Activated B cell treated with CpG ODN at 0.5 μM for 24 hours (primary cell): ENCODE measurements at regions not wholly inside any gene's neighbourhood (a gene's known extent, or its start where the extent isn't known, plus 50 kb on each side); places are given as distances from the start of the nearest gene placed in this dataset.

ENCODE experiments used
- ATAC-seq: fragments of 200-7000 bp; cut with Tn5 transposase; one replicate; pipeline ENCODE4 v1.10.0; 2021; ENCODE audit warnings: low read depth, mild to moderate bottlenecking, moderate library complexity
- CTCF ChIA-PET: fragments of 350-600 bp; sonication (Branson Sonifier 250); formaldehyde crosslinking; loops from one replicate; lab custom pipeline; 2021; ENCODE audit warnings: antibody characterized with exemption; lab: Charles Lee
- POLR2A ChIA-PET: fragments of 350-600 bp; sonication (Branson Sonifier 250); formaldehyde crosslinking; loops from one replicate; lab custom pipeline; 2021; ENCODE audit warnings: antibody characterized with exemption; lab: Charles Lee
- DNase-seq: peaks from one replicate; pipeline ENCODE4 v3.0.0; 2022
- H3K27ac Mint-ChIP-seq: one replicate; pipeline ENCODE4 v1.8.0; 2020; ENCODE audit warnings: mixed read lengths
- H3K27me3 Mint-ChIP-seq: one replicate; pipeline ENCODE4 v1.8.0; 2021; ENCODE audit warnings: mixed read lengths
- H3K36me3 Mint-ChIP-seq: one replicate; pipeline ENCODE4 v1.8.0; 2021; ENCODE audit warnings: low read depth, mixed read lengths
- H3K4me1 Mint-ChIP-seq: one replicate; pipeline ENCODE4 v1.8.0; 2021; ENCODE audit warnings: mixed read lengths
- H3K4me3 Mint-ChIP-seq: one replicate; pipeline ENCODE4 v1.8.0; 2020; ENCODE audit warnings: mild to moderate bottlenecking, mixed read lengths
- H3K9me3 Mint-ChIP-seq: one replicate; pipeline ENCODE4 v1.8.0; 2020; ENCODE audit warnings: mixed read lengths
- CTCF ChIP-seq: fragments of 200-600 bp; IDR thresholded peaks from one replicate; pipeline ENCODE4 v1.8.0; 2022; ENCODE audit warnings: antibody characterized with exemption, mild to moderate bottlenecking
- intact Hi-C: fragments of 100-400 bp; cut with micrococcal nuclease; formaldehyde crosslinking; loops from one replicate; pipeline ENCODE4 v1.15.1; 2024

GRCh38 chr3:193875601-193876321 is 260.2 kb upstream of the HES1 start:
- peaks cover 29% of the 10 kb centered on the region for H3K4me1 Mint-ChIP-seq
- ChIA-PET CTCF (no interaction called here), POLR2A (no interaction called here)
- H3K36me3 Mint-ChIP-seq, result no peaks in the 10 kb centered on the region
- no peak for ATAC-seq
- DNase-seq, result no peak
- H3K4me3 Mint-ChIP-seq, result no peak overlapping the region
- no peak overlapping the region for H3K27ac Mint-ChIP-seq
- no peaks in the 10 kb centered on the region for H3K27me3 Mint-ChIP-seq
- no peaks in the 10 kb centered on the region for H3K9me3 Mint-ChIP-seq
- no peak for TF ChIP-seq CTCF
- intact Hi-C loops, result no loop called here

GRCh38 chr3:193879099-193879863 is 256.7 kb upstream of the HES1 start:
- H3K36me3 Mint-ChIP-seq, result no peaks in the 10 kb centered on the region
- no peak overlapping the region for H3K27ac Mint-ChIP-seq
- ATAC-seq (no peak), DNase-seq (no peak)
- no peaks in the 10 kb centered on the region for H3K9me3 Mint-ChIP-seq
- no peak overlapping the region for H3K4me3 Mint-ChIP-seq
- intact Hi-C loops, result loop anchor here (1.0 kb wide), 1 partner anchor 11 kb away; no protein-coding TSS in a partner anchor
- H3K27me3 Mint-ChIP-seq, result no peaks in the 10 kb centered on the region
- POLR2A ChIA-PET, result no interaction called here
- TF ChIP-seq CTCF, result no peak
- CTCF ChIA-PET, result no interaction called here
- H3K4me1 Mint-ChIP-seq, result peaks cover 14% of the 10 kb centered on the region

- peaks cover 16% of the 10 kb centered on the region for H3K4me1 Mint-ChIP-seq
- no peak for DNase-seq
- CTCF ChIA-PET, result no interaction called here
- intact Hi-C loops, result loop anchor here (1.0 kb wide), 1 partner anchor 12 kb away; no protein-coding TSS in a partner anchor
- no peaks in the 10 kb centered on the region for H3K27me3 Mint-ChIP-seq
- no peak for ATAC-seq
- H3K27ac Mint-ChIP-seq, result no peak overlapping the region
- POLR2A ChIA-PET, result no interaction called here
- no peaks in the 10 kb centered on the region for H3K36me3 Mint-ChIP-seq
- H3K9me3 Mint-ChIP-seq, result no peaks in the 10 kb centered on the region
- no peak for TF ChIP-seq CTCF
- no peak overlapping the region for H3K4me3 Mint-ChIP-seq
These were observed 256.1 kb upstream of the HES1 start for GRCh38 chr3:193879864-193880242.

GRCh38 chr3:193882091-193882490 is 253.9 kb upstream of the HES1 start:
- Mint-ChIP-seq H3K27me3 (no peaks in the 10 kb centered on the region), H3K4me1 (peaks cover 16% of the 10 kb centered on the region), H3K27ac (no peak overlapping the region), H3K4me3 (no peak overlapping the region), H3K36me3 (no peaks in the 10 kb centered on the region), H3K9me3 (peaks cover 2% of the 10 kb centered on the region)
- DNase-seq (no peak), ATAC-seq (no peak)
- TF ChIP-seq CTCF, result no peak
- intact Hi-C loops, result no loop called here
- ChIA-PET POLR2A (no interaction called here), CTCF (no interaction called here)

GRCh38 chr3:193883551-193883950 is 252.4 kb upstream of the HES1 start:
- intact Hi-C loops, result no loop called here
- POLR2A ChIA-PET, result no interaction called here

More at GRCh38 chr3:193883551-193883950, 252.4 kb upstream of the HES1 start:
- CTCF ChIA-PET, result no interaction called here
- DNase-seq (no peak), ATAC-seq (no peak)
- H3K27ac Mint-ChIP-seq, result no peak overlapping the region
- no peak for TF ChIP-seq CTCF
- no peak overlapping the region for H3K4me3 Mint-ChIP-seq
- no peaks in the 10 kb centered on the region for H3K27me3 Mint-ChIP-seq
- H3K9me3 Mint-ChIP-seq, result peaks cover 2% of the 10 kb centered on the region
- H3K36me3 Mint-ChIP-seq, result no peaks in the 10 kb centered on the region
- H3K4me1 Mint-ChIP-seq, result peaks cover 16% of the 10 kb centered on the region
